ENCODE measurements at regions not wholly inside any gene's neighbourhood (a gene's known extent, or its start where the extent isn't known, plus 50 kb on each side); places are given as distances from the start of the nearest gene placed in this dataset.

DNA sequence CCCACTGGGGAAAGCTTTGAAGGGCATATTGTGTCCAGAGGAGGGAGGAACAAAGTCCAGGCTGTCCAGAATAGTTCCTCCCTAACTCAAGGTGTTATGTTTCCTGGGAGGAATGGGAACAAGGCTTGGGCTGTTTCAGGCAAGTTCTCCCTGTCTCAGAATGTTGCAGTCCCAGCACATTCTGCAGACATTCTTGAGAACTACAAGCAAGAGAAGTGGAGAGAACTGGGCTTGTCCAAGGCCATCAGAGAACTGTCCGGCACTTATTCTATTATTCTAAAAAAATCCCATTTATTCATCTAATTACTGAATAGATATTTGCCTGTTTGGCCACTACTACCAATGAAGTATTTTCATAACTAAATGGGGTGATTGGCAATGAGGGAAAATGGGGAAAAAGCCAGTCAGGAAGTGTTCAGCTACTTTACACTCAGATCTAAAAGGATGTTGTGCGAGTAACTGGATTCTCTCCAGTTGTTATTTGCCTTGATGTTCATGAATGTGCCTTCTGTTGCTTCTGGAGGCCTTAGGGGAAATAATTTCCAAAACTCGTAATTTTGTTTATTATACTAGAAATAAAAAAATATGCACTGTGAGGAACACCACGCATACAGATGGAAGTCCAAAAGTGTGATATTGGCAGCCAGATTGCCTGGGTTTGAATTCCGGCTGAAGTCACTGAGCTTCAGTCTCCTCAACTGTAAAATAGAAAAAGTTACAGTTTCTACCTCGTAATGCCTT, 300.1 kb upstream of the RND3 start:
- Histone ChIP-seq H3K36me3 (ENCODE audit: insufficient read depth, low read length) (no peaks in the 10 kb centered on the region), H3K27me3 (ENCODE audit: low read length) (no peaks in the 10 kb centered on the region), H3K9me2 (replicated peaks; ENCODE audit: insufficient read depth, low read length) (no peaks in the 10 kb centered on the region), H3K9me3 (ENCODE audit: low read length) (no peaks in the 10 kb centered on the region), H3K79me2 (ENCODE audit: low read length) (no peaks in the 10 kb centered on the region), H3K9ac (ENCODE audit: low read length) (no peak overlapping the region), H2AFZ (ENCODE audit: low read length) (no peak overlapping the region), H4K20me1 (ENCODE audit: insufficient read depth, low read depth, low read length) (no peaks in the 10 kb centered on the region), H3K4me1 (ENCODE audit: low read length) (no peaks in the 10 kb centered on the region), H3K27ac (ENCODE audit: low read length) (no peak overlapping the region), H3K4me2 (ENCODE audit: low read depth, low read length, poor library complexity, severe bottlenecking) (no peak overlapping the region), H3K4me3 (ENCODE audit: low read length) (no peak overlapping the region)
- no peak for DNase-seq

DNA sequence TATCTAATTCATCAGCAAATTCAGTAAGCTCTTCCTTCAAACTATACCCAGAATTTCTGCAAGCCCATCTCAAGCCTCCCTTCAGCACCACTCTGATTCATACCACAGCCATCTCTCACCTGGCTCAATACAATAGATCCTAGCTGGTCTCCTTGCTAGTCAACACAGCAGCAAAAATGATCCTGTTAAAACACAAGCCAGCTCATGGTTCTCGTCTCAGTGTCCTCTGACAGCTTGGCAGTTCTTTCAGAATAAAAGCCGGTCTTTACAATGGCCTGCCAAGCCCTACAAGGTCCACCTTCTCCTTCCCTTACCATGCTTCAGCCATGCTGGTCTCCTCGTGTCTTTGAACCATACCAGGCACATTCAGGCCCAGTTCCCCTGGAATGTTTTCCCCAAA, 296.9 kb upstream of the RND3 start:
- H3K4me1 ChIP-seq (ENCODE audit: low read length): no peaks in the 10 kb centered on the region
- no peak overlapping the region for H3K9ac ChIP-seq (ENCODE audit: low read length)
- no peaks in the 10 kb centered on the region for H3K9me3 ChIP-seq (ENCODE audit: low read length)
- no peaks in the 10 kb centered on the region for H3K9me2 ChIP-seq (replicated peaks; ENCODE audit: insufficient read depth, low read length)
- no peaks in the 10 kb centered on the region for H3K79me2 ChIP-seq (ENCODE audit: low read length)
- H3K27me3 ChIP-seq (ENCODE audit: low read length): no peaks in the 10 kb centered on the region
- no peaks in the 10 kb centered on the region for H3K36me3 ChIP-seq (ENCODE audit: insufficient read depth, low read length)
- no peaks in the 10 kb centered on the region for H4K20me1 ChIP-seq (ENCODE audit: insufficient read depth, low read depth, low read length)
- no peak overlapping the region for H3K27ac ChIP-seq (ENCODE audit: low read length)
- H3K4me2 ChIP-seq (ENCODE audit: low read depth, low read length, poor library complexity, severe bottlenecking): no peak overlapping the region
- no peak overlapping the region for H3K4me3 ChIP-seq (ENCODE audit: low read length)
- H2AFZ ChIP-seq (ENCODE audit: low read length): no peak overlapping the region
- no peak for DNase-seq

DNA sequence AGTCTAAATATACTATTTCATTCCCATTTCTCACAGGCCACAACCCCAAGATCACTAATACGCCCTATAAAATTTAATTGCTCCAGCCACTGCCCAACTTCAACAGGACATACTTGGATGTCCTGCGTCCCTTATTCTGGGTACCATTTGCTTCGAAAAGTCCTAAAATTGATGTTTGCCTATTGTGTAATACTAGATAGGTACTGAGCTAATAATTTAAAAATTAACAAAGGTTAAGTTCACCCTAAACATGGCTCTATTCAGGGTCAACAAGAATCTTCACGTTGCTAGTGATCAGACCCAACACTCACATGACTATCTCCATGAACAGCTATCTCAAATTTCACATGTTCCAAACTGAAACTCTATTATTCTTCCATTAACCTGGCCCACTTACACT, 296.4 kb upstream of the RND3 start:
- no peak overlapping the region for H3K4me2 ChIP-seq (ENCODE audit: low read depth, low read length, poor library complexity, severe bottlenecking)
- no peak overlapping the region for H3K9ac ChIP-seq (ENCODE audit: low read length)
- no peak for DNase-seq
- H3K9me2 ChIP-seq (replicated peaks; ENCODE audit: insufficient read depth, low read length): no peaks in the 10 kb centered on the region
- no peaks in the 10 kb centered on the region for H4K20me1 ChIP-seq (ENCODE audit: insufficient read depth, low read depth, low read length)
- no peaks in the 10 kb centered on the region for H3K9me3 ChIP-seq (ENCODE audit: low read length)
- no peaks in the 10 kb centered on the region for H3K79me2 ChIP-seq (ENCODE audit: low read length)
- no peaks in the 10 kb centered on the region for H3K4me1 ChIP-seq (ENCODE audit: low read length)
- no peaks in the 10 kb centered on the region for H3K36me3 ChIP-seq (ENCODE audit: insufficient read depth, low read length)
- no peak overlapping the region for H2AFZ ChIP-seq (ENCODE audit: low read length)
- H3K4me3 ChIP-seq (ENCODE audit: low read length): no peak overlapping the region
- H3K27ac ChIP-seq (ENCODE audit: low read length): no peak overlapping the region
- H3K27me3 ChIP-seq (ENCODE audit: low read length): no peaks in the 10 kb centered on the region

DNA sequence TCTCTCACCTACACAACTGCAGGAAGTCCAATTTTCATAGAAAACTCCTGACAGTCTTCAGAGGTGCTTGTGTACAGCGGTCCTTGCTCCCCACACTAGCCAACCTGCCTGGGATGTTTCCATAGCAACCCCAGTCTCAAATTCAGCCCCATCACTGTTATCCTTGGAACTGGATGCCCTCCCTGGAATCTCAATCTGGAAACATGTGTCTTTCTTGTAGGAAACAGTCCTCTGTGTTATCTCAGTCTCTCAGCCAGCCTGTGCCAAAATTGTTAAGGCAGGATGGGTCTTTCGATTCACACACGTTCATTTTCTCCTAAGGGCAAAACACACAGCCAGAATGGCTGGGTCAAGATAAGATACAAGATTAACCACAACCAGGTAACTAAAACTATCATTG, 295.5 kb upstream of the RND3 start:
- DNase-seq: no peak
- no peak overlapping the region for H3K4me3 ChIP-seq (ENCODE audit: low read length)
- no peaks in the 10 kb centered on the region for H3K4me1 ChIP-seq (ENCODE audit: low read length)
- no peaks in the 10 kb centered on the region for H4K20me1 ChIP-seq (ENCODE audit: insufficient read depth, low read depth, low read length)
- no peaks in the 10 kb centered on the region for H3K36me3 ChIP-seq (ENCODE audit: insufficient read depth, low read length)
- no peaks in the 10 kb centered on the region for H3K79me2 ChIP-seq (ENCODE audit: low read length)
- no peaks in the 10 kb centered on the region for H3K9me2 ChIP-seq (replicated peaks; ENCODE audit: insufficient read depth, low read length)
- no peak overlapping the region for H3K27ac ChIP-seq (ENCODE audit: low read length)
- H2AFZ ChIP-seq (ENCODE audit: low read length): no peak overlapping the region
- no peak overlapping the region for H3K4me2 ChIP-seq (ENCODE audit: low read depth, low read length, poor library complexity, severe bottlenecking)
- H3K9me3 ChIP-seq (ENCODE audit: low read length): no peaks in the 10 kb centered on the region
- H3K9ac ChIP-seq (ENCODE audit: low read length): no peak overlapping the region
- no peaks in the 10 kb centered on the region for H3K27me3 ChIP-seq (ENCODE audit: low read length)

- no peak overlapping the region for H3K9ac ChIP-seq (ENCODE audit: low read length)
- H3K4me1 ChIP-seq (ENCODE audit: low read length): no peaks in the 10 kb centered on the region
- H3K9me2 ChIP-seq (replicated peaks; ENCODE audit: insufficient read depth, low read length): no peaks in the 10 kb centered on the region
- no peak overlapping the region for H2AFZ ChIP-seq (ENCODE audit: low read length)
- no peak overlapping the region for H3K27ac ChIP-seq (ENCODE audit: low read length)
- H3K79me2 ChIP-seq (ENCODE audit: low read length): no peaks in the 10 kb centered on the region
- no peaks in the 10 kb centered on the region for H4K20me1 ChIP-seq (ENCODE audit: insufficient read depth, low read depth, low read length)
- no peak overlapping the region for H3K4me3 ChIP-seq (ENCODE audit: low read length)
- no peaks in the 10 kb centered on the region for H3K27me3 ChIP-seq (ENCODE audit: low read length)
- H3K4me2 ChIP-seq (ENCODE audit: low read depth, low read length, poor library complexity, severe bottlenecking): no peak overlapping the region
- H3K9me3 ChIP-seq (ENCODE audit: low read length): no peaks in the 10 kb centered on the region
- H3K36me3 ChIP-seq (ENCODE audit: insufficient read depth, low read length): no peaks in the 10 kb centered on the region
- no peak for DNase-seq
Measured at GRCh38 chr2:150782613-150783012, 295.1 kb upstream of the RND3 start.

- Histone ChIP-seq H3K4me1 (ENCODE audit: low read length) (no peaks in the 10 kb centered on the region), H3K9me2 (replicated peaks; ENCODE audit: insufficient read depth, low read length) (no peaks in the 10 kb centered on the region), H3K9me3 (ENCODE audit: low read length) (no peaks in the 10 kb centered on the region), H2AFZ (ENCODE audit: low read length) (no peak overlapping the region), H3K27ac (ENCODE audit: low read length) (no peak overlapping the region), H3K4me2 (ENCODE audit: low read depth, low read length, poor library complexity, severe bottlenecking) (no peak overlapping the region), H3K36me3 (ENCODE audit: insufficient read depth, low read length) (no peaks in the 10 kb centered on the region), H3K9ac (ENCODE audit: low read length) (no peak overlapping the region), H4K20me1 (ENCODE audit: insufficient read depth, low read depth, low read length) (no peaks in the 10 kb centered on the region), H3K4me3 (ENCODE audit: low read length) (no peak overlapping the region), H3K79me2 (ENCODE audit: low read length) (no peaks in the 10 kb centered on the region), H3K27me3 (ENCODE audit: low read length) (no peaks in the 10 kb centered on the region)
- no peak for DNase-seq
Measured at GRCh38 chr2:150781142-150781541, 293.7 kb upstream of the RND3 start.

GRCh38 chr2:150778828-150779227, 291.4 kb upstream of the RND3 start:
- no peaks in the 10 kb centered on the region for H3K36me3 ChIP-seq (ENCODE audit: insufficient read depth, low read length)
- no peaks in the 10 kb centered on the region for H3K27me3 ChIP-seq (ENCODE audit: low read length)
- no peaks in the 10 kb centered on the region for H3K9me2 ChIP-seq (replicated peaks; ENCODE audit: insufficient read depth, low read length)
- no peaks in the 10 kb centered on the region for H3K9me3 ChIP-seq (ENCODE audit: low read length)
- no peak overlapping the region for H2AFZ ChIP-seq (ENCODE audit: low read length)
- no peaks in the 10 kb centered on the region for H3K79me2 ChIP-seq (ENCODE audit: low read length)
- no peak overlapping the region for H3K4me3 ChIP-seq (ENCODE audit: low read length)
- no peak overlapping the region for H3K9ac ChIP-seq (ENCODE audit: low read length)
- H3K27ac ChIP-seq (ENCODE audit: low read length): no peak overlapping the region
- no peaks in the 10 kb centered on the region for H3K4me1 ChIP-seq (ENCODE audit: low read length)
- H3K4me2 ChIP-seq (ENCODE audit: low read depth, low read length, poor library complexity, severe bottlenecking): no peak overlapping the region
- no peaks in the 10 kb centered on the region for H4K20me1 ChIP-seq (ENCODE audit: insufficient read depth, low read depth, low read length)
- no peak for DNase-seq

DNA sequence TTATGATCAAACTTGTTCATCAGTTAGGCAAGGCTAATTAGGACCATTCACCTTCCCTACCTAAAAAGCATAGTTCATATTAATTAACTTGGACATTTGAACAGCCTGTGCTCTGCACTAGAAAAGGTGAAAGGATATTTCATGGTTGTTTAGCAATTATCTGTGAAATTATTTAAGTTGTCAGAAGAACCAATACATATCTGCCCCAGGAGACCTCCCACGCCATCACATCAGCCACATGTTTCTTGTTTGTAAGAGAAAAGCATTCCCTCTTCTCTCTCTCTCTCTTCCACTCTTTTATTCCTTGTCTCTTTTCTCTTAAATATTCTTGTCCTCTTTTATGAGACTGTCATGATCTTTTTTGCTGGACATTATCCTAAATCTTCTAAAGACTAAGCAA, 282.0 kb upstream of the RND3 start:
- no peak overlapping the region for H3K9ac ChIP-seq (ENCODE audit: low read length)
- no peak overlapping the region for H3K4me2 ChIP-seq (ENCODE audit: low read depth, low read length, poor library complexity, severe bottlenecking)
- no peaks in the 10 kb centered on the region for H3K36me3 ChIP-seq (ENCODE audit: insufficient read depth, low read length)
- H3K9me2 ChIP-seq (replicated peaks; ENCODE audit: insufficient read depth, low read length): no peaks in the 10 kb centered on the region
- no peak overlapping the region for H3K27ac ChIP-seq (ENCODE audit: low read length)
- H4K20me1 ChIP-seq (ENCODE audit: insufficient read depth, low read depth, low read length): no peaks in the 10 kb centered on the region
- H3K4me1 ChIP-seq (ENCODE audit: low read length): no peaks in the 10 kb centered on the region
- no peaks in the 10 kb centered on the region for H3K79me2 ChIP-seq (ENCODE audit: low read length)
- no peak overlapping the region for H3K4me3 ChIP-seq (ENCODE audit: low read length)
- DNase-seq: no peak
- H3K9me3 ChIP-seq (ENCODE audit: low read length): no peaks in the 10 kb centered on the region
- H2AFZ ChIP-seq (ENCODE audit: low read length): no peak overlapping the region
- no peaks in the 10 kb centered on the region for H3K27me3 ChIP-seq (ENCODE audit: low read length)
